T47D (cell line): ENCODE measurements at regions not wholly inside any gene's neighbourhood (a gene's known extent, or its start where the extent isn't known, plus 50 kb on each side); places are given as distances from the start of the nearest gene placed in this dataset.

Experiments
- DNase-seq, 2 experiments: peaks; one replicate each; pipeline versions ENCODE4 v3.0.0 to v3.0.0-alpha.2; 2011 to 2012; ENCODE audit warnings: low read depth in 1 of 2, low spot score in 1 of 2
- JUND ChIP-seq: IDR thresholded peaks from 2 replicates; pipeline ENCODE4 v1.6.1; 2012; ENCODE audit warnings: low read depth
- in situ Hi-C: cut with HindIII; loops from 2 replicates; pipeline ENCODE4 v1.10.0; 2016; ENCODE audit warnings: low sequenced_read_pairs, low pct_unique_long_range_greater_than_20kb

DNA sequence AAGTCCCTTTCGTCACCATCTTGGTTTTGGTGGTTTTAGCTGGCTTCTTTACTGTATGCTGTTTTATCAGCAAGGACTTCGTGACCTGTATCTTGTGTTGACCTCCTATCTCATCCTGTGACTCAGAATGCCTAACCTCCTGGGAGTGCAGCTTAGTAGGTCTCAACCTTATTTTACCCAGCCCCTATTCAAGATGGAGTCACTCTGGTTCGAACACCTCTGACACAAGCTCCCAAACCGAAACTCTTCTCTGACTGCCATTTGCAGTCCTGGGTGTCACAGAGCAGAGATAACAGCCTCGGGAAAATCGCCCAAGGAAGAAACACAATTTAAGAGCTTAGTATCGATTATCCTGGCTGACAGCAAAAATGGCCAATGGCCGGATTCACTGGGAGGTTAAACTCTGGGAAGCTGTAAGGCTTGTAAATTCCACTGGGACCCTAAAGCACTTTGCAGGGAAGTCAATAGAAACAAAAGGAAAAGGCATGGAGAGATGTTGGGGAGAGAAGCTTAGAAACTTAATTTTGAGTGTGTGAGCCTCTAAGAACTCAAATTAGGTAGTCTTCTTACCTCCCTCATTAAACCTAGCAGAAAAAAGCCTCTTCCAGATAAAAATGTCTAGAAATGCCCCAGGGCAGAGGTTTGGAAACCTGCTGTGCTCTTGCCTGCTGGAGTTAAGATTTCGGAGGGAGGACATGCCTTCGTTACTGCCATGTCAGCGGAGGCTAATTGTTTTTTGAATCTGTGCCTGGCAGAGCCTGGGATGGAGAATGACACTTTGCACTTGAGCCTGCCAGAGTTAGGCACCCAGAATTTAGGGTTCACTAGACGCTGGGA is 56.5 kb upstream of the RPH3A start:
- DNase-seq, result no peak
- TF ChIP-seq JUND, result no peak
- in situ Hi-C loops, result no loop called here

DNA sequence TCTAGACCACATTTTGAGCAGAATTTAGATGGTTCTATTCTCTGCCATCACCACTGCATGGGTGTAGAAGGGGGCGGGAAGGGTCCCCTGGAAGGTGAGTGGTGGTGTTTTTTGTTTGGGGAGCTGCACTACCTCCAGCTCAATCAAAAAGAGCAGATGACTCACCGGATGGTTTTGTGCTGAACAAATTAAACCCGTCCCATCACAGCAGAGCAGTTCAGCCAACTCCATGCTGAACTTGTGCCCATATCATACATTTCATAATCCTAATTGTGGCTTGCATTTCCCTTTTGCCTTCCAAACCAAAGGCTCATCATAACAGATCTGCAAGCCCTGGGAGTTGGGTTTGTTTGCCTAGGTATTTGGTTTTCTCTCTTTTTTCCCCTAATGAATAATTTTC is 53.0 kb upstream of the RPH3A start:
- TF ChIP-seq JUND, result no peak
- in situ Hi-C loops, result no loop called here
- no peak for DNase-seq

DNA sequence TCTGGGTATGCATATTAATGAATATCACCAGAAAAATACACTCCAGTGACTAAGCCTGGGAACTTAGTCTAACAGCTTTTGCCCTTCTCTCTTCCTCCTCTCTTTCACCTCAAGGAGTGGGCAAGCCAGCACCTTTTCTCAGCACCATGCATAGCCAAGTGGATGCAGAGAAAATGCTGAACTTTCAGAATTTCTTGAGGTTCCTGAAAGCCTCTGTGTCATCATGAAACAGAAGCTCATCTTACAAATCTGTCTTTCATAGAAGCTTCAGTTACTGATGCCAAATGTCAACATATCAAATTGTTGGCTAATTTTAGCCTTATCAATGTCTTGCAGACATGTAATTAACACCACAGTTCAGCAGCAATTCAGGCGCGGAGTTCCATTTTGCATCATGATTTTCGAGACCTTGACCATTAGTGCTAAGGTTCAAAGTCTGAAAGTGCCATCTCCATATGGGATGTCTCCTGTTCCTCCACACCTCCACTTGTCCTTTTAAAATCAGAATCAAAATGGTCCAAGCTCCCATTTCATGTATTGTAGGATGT is 51.1 kb upstream of the RPH3A start:
- no peak for DNase-seq
- in situ Hi-C loops, result no loop called here
- TF ChIP-seq JUND, result no peak

DNA sequence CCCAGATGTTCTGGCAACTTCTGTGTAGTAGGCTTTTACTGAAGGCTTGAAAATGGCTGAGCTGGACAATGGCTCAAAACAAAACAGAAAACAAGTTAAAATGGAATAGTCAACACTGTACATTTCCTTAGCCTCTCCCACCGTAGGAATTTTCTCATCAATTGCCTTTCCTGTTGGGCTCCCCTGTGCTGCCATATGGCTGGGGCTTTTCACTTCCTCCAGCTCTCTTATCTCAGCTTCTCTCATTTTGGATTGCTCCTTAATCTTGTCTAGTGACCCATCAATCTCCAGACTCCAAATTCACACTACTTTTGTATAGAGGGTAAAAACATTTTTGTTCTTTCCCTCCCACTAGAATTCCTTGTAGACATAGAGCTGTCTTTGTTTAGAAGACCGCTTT is 50.4 kb upstream of the RPH3A start:
- DNase-seq, result no peak
- in situ Hi-C loops, result no loop called here
- TF ChIP-seq JUND, result no peak
